ENCODE measurements at regions not wholly inside any gene's neighbourhood (a gene's known extent, or its start where the extent isn't known, plus 50 kb on each side); places are given as distances from the start of the nearest gene placed in this dataset.

DNA sequence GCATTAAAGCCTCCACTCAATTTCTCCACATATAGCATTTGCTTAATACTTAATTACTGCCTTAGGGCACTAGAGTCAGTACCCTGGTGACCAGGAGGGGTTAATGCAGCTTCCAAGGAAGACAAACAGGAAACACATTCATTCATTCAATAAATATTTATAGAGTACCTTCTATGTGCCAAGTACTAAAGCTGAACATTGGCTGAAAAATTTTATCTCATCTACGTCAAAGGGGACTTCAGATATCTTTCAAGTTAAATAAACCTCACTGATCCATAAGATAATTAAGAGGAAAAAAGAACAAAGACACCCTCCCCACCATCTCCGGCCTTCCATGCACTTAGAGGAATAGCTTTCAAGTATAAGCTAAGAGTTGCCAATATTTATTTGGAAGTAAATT is 156.9 kb upstream of the PRICKLE2 start:
- intact Hi-C loops (cut with micrococcal nuclease) = no loop called here
- BruUV-seq (replicated peaks) = no TSS peak
- Mint-ChIP-seq H3K9me3 (ENCODE audit: unreplicated experiment) (no peaks in the 10 kb centered on the region), H3K27ac (ENCODE audit: low read depth, unreplicated experiment) (no peak overlapping the region), H3K36me3 (ENCODE audit: insufficient read depth, unreplicated experiment) (no peaks in the 10 kb centered on the region), H3K4me1 (ENCODE audit: insufficient read depth, unreplicated experiment) (no peaks in the 10 kb centered on the region), H3K27me3 (ENCODE audit: insufficient read depth, unreplicated experiment) (no peaks in the 10 kb centered on the region), H3K4me3 (ENCODE audit: unreplicated experiment) (no peak overlapping the region)
- CTCF ChIA-PET = interaction anchor here (0.6 kb wide), 1 partner anchor 18 kb away, joined by 3 read pairs; no protein-coding TSS in a partner anchor
- DNase-seq (ENCODE audit: unreplicated experiment) = no peak
- POLR2A ChIA-PET = interaction anchor here (1.1 kb wide), 1 partner anchor 13 kb away, joined by 3 read pairs; no protein-coding TSS in a partner anchor
- TF ChIP-seq, protein P1, sequence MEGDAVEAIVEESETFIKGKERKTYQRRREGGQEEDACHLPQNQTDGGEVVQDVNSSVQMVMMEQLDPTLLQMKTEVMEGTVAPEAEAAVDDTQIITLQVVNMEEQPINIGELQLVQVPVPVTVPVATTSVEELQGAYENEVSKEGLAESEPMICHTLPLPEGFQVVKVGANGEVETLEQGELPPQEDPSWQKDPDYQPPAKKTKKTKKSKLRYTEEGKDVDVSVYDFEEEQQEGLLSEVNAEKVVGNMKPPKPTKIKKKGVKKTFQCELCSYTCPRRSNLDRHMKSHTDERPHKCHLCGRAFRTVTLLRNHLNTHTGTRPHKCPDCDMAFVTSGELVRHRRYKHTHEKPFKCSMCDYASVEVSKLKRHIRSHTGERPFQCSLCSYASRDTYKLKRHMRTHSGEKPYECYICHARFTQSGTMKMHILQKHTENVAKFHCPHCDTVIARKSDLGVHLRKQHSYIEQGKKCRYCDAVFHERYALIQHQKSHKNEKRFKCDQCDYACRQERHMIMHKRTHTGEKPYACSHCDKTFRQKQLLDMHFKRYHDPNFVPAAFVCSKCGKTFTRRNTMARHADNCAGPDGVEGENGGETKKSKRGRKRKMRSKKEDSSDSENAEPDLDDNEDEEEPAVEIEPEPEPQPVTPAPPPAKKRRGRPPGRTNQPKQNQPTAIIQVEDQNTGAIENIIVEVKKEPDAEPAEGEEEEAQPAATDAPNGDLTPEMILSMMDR (IDR thresholded peaks at IDR 0.05; ENCODE audit: unreplicated experiment) = no peak

DNA sequence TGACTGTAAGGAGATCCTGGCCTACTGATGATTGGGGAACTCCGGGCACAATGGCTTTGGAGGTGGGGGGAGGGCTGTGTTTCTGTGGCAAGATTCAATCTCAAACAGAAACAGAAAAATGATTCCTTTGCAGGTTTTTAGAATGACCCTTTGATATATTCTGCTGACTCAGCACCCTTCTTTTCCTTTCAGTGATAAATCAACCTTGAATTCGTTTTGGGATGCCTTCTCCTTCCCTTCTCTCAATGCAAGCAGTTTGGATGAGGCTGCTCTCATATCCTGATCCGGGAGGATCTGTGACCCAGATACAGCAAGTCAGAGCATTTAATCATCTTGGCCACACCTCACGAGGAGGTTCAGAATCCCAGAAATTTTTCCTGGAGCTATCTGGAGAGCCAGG is 156.1 kb upstream of the PRICKLE2 start:
- no peaks in the 10 kb centered on the region for H3K9me3 Mint-ChIP-seq (ENCODE audit: unreplicated experiment)
- H3K27ac Mint-ChIP-seq (ENCODE audit: low read depth, unreplicated experiment) = no peak overlapping the region
- BruUV-seq (replicated peaks) = no TSS peak
- TF ChIP-seq, protein P1 (IDR thresholded peaks at IDR 0.05; ENCODE audit: unreplicated experiment) = no peak
- H3K4me1 Mint-ChIP-seq (ENCODE audit: insufficient read depth, unreplicated experiment) = no peaks in the 10 kb centered on the region
- no peak overlapping the region for H3K4me3 Mint-ChIP-seq (ENCODE audit: unreplicated experiment)
- CTCF ChIA-PET = no interaction called here
- POLR2A ChIA-PET = interaction anchor here (0.5 kb wide), 1 partner anchor 1378 kb away, joined by 3 read pairs; no protein-coding TSS in a partner anchor
- DNase-seq (ENCODE audit: unreplicated experiment) = no peak
- H3K27me3 Mint-ChIP-seq (ENCODE audit: insufficient read depth, unreplicated experiment) = no peaks in the 10 kb centered on the region
- H3K36me3 Mint-ChIP-seq (ENCODE audit: insufficient read depth, unreplicated experiment) = no peaks in the 10 kb centered on the region
- intact Hi-C loops (cut with micrococcal nuclease) = no loop called here

DNA sequence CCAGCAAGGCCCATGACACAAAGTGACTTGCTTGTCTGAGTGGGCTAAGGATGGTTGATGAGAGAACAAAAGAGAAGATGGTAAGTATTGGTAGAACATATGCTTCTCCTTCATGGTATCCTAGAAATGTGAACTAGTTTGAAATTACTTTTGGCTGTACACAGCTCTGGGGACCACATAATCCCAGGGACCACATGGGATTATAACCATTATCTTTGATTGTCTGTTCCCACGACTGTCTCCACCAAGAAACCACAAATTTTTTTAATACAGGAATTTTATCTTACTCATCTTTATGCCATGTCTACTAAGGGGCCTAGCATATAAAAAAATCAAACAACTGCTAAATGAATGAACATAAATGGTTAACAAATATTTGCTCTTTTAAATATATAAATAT is 155.3 kb upstream of the PRICKLE2 start:
- CTCF ChIA-PET = no interaction called here
- no peak overlapping the region for H3K4me3 Mint-ChIP-seq (ENCODE audit: unreplicated experiment)
- H3K36me3 Mint-ChIP-seq (ENCODE audit: insufficient read depth, unreplicated experiment) = no peaks in the 10 kb centered on the region

GRCh38 chr3:64379221-64379620 is 154.0 kb upstream of the PRICKLE2 start:
- POLR2A ChIA-PET = interaction anchor here (0.5 to 1.4 kb wide), 2 partner anchors 10 to 1046 kb away, joined by 3 read pairs; no protein-coding TSS in a partner anchor
- Mint-ChIP-seq H3K27ac (ENCODE audit: low read depth, unreplicated experiment) (no peak overlapping the region), H3K9me3 (ENCODE audit: unreplicated experiment) (peaks cover 9% of the 10 kb centered on the region), H3K4me1 (ENCODE audit: insufficient read depth, unreplicated experiment) (no peaks in the 10 kb centered on the region), H3K27me3 (ENCODE audit: insufficient read depth, unreplicated experiment) (no peaks in the 10 kb centered on the region), H3K36me3 (ENCODE audit: insufficient read depth, unreplicated experiment) (no peaks in the 10 kb centered on the region), H3K4me3 (ENCODE audit: unreplicated experiment) (no peak overlapping the region)
- CTCF ChIA-PET = interaction anchor here (0.9 kb wide), 1 partner anchor 111 kb away, joined by 3 read pairs; no protein-coding TSS in a partner anchor
- BruUV-seq (replicated peaks) = no TSS peak
- intact Hi-C loops (cut with micrococcal nuclease) = no loop called here
- no peak for DNase-seq (ENCODE audit: unreplicated experiment)
- TF ChIP-seq, protein P1 (IDR thresholded peaks at IDR 0.05; ENCODE audit: unreplicated experiment) = no peak

More for the DNA sequence above, 155.3 kb upstream of the PRICKLE2 start:
- no peaks in the 10 kb centered on the region for H3K4me1 Mint-ChIP-seq (ENCODE audit: insufficient read depth, unreplicated experiment)
- POLR2A ChIA-PET = interaction anchor here (1.4 kb wide), 1 partner anchor 8 kb away, joined by 3 read pairs; no protein-coding TSS in a partner anchor
- intact Hi-C loops (cut with micrococcal nuclease) = no loop called here
- H3K9me3 Mint-ChIP-seq (ENCODE audit: unreplicated experiment) = no peaks in the 10 kb centered on the region
- TF ChIP-seq, protein P1 (IDR thresholded peaks at IDR 0.05; ENCODE audit: unreplicated experiment) = no peak
- no peak for DNase-seq (ENCODE audit: unreplicated experiment)
- no TSS peak for BruUV-seq (replicated peaks)
- no peaks in the 10 kb centered on the region for H3K27me3 Mint-ChIP-seq (ENCODE audit: insufficient read depth, unreplicated experiment)
- no peak overlapping the region for H3K27ac Mint-ChIP-seq (ENCODE audit: low read depth, unreplicated experiment)
